Activated T-cell treated with anti-CD3 and anti-CD28 coated beads, Interleukin-2, amount 50 U/mL, for 1 hour (primary cell): ENCODE measurements at regions not wholly inside any gene's neighbourhood (a gene's known extent, or its start where the extent isn't known, plus 50 kb on each side); places are given as distances from the start of the nearest gene placed in this dataset.
"Not testable (repeated sequence)": the region's sequence is repeated elsewhere in the genome, so short reads cannot be mapped to it uniquely, and the experiment has no call there.

Experiments
- DNase-seq: peaks from one replicate; pipeline ENCODE4 v3.0.0-alpha.2; 2020

DNA sequence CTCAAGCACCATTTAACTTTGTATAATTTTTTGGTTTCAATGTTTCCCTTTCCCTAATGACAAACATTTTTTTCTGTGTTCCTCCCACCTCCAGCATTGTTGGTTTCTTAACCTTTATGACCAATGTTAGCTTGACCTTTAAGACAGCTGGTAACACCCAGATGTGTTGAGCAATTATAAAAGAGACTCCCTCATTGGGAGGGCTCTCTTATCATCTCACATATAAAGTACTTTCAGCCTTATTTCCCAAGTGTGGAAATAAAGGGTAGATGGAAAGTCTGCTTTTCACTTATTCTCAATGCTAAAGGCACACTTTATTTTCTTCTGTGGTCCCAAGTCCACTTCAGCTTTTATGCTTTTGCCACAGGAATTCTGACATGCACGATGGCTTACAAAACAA is 1420.4 kb downstream of the RAPGEF2 start:
- DNase-seq: no peak

DNA sequence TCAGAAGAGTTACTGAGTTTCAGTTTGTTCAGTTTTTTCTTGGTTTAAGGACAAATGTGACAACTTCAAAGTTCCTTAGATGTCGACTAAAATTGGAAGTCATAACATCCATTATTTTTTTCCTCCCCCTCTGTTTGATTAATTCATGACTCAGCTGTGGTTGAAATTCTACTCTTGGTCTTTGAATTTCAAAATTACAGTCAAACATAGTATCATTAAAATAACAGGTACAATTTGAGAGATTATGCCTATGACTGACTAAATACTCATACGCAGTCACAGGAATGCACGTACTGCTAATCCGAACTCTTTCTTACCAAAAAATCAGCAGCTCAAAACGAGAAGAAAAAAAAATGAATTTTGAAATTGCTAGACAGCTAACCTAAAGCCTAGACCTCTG is 1434.8 kb downstream of the RAPGEF2 start:
- no peak for DNase-seq

DNA sequence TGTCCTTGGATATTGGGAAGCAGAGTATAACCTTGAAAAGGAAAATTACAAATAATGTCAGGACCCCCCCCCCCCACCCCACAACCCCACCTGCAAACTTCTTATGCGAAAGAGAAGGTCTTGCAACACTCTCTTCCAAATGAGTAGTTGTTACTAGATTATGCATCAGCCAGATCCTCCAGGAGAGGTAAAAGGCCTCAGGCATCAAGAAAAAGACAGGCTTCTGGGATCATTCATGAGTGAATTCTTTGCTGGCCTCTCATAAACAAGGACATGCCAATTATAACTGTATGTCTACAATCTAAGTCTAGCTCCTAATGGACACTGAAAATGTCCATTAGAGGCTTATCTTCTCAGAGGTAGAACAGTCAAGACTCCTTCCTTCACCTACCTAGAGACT is 1443.3 kb downstream of the RAPGEF2 start:
- DNase-seq: no peak

GRCh38 chr4:160549951-160550519 is 1447.2 kb downstream of the RAPGEF2 start:
- DNase-seq: not testable (repeated sequence)

DNA sequence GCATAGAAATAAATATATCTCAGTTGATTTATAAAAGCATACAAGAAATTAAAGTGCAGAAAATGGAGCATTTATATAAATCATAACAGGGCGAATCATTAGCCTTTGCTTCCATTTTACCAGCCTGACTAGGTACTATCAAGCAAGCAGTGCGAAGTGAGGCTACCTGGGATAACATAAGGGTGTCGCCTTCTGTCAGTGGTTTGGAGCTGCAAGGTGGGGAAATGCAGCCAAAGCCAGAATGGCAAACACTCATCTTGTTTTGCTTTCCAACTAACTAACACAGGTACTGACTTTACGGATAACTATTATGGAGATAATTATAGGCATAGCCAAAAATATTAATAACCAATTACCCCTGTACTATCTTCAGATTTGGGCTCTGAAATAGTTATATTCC is 1459.8 kb downstream of the RAPGEF2 start:
- DNase-seq: no peak

DNA sequence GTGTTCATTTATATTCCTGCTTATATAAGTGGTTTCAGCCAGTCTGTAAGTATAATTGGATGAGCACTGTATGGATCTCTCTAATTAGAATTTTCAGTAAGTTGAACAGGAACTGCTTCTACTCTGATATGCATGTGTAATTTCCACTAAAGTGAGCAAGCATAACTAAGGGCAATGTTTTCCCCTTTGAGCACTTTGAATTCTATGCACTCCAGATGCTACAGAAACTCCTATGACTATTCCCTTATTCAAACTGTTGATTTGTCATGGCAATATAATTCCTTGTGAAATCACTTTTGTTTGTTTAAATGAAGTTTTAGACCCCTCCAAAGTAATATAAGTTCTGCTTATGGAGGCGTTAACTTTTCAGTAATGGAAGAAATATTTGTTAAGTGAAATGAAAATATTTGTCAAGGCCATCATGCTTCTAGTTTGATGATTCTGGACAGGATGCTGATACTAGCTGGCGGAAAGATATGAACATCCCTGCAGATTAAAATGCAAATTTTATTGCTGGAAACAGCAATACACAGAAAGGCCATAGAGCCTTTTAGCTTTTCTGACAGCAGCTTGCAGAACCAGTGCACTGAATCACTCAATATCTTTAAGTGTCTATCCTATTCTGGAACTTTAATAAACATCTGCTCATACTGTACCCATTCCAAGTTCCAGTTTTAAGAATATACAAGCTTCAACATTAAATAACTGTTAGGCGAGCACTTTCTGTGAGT is 1460.8 kb downstream of the RAPGEF2 start:
- no peak for DNase-seq

GRCh38 chr4:160567634-160568033 is 1464.8 kb downstream of the RAPGEF2 start:
- no peak for DNase-seq

- no peak for DNase-seq
Measured at GRCh38 chr4:160570271-160570670, 1467.4 kb downstream of the RAPGEF2 start.

- DNase-seq: not testable (repeated sequence)
Measured at GRCh38 chr4:160574272-160574671, 1471.4 kb downstream of the RAPGEF2 start.

DNA sequence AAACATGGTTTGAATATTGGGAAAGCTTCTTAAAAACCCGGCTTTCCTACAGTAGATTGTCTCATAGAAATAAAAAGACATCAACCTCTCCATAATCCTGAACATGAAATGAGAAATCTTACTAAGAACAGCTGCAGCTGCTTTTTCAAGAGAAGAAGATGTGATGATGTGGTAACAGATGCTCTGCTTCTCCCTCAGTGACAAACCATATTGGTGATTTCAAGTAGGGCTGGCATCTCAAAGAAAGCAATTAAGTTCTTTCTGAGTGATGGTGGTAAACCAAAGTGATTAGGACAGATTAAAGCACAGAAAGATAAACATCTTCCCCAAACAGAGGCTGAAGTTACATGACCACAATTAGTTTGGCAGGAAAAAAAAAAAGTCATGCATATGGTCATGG is 1477.7 kb downstream of the RAPGEF2 start:
- DNase-seq: no peak

- no peak for DNase-seq
Measured at GRCh38 chr4:160592258-160592657, 1489.4 kb downstream of the RAPGEF2 start.

GRCh38 chr4:160595646-160596045 is 1492.8 kb downstream of the RAPGEF2 start:
- DNase-seq: no peak

GRCh38 chr4:160604541-160604940 is 1501.7 kb downstream of the RAPGEF2 start:
- no peak for DNase-seq

DNA sequence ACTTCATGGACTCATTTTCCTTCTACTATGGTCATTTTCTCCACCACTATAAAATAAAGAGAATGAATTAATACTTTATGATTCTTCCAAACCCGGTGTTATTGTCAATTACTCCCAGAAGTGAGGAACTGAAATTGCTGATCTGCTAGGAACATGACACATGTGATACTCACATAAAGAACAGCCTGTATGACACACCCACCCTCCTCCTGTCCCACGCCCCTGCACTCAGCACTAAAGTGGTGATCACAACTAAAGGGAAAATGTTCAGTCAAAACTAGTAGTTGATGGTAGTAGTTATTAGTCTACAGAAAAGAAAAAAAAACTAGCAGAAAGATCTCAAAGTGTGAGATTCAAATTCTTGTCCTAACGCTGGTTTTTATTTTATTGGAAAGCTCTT is 1508.3 kb downstream of the RAPGEF2 start:
- no peak for DNase-seq

DNA sequence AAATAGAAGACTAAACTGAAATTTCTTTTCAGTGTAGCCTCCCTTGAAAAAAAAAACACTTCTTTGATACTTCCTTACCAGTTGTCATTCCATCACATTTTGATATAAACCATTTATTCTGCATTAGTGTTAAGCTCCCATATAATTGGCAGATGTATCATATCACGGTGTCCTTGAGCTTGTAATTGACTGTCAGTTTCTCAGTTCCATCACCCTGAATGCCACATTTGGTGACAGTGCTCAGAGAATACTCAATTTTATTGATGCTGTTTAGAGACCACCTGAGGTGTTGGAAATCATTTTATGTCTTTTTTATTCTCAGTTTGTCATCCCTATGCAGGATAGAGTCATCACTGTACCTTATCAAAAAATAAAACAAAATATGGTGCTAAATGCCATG is 1528.2 kb downstream of the RAPGEF2 start:
- no peak for DNase-seq

DNA sequence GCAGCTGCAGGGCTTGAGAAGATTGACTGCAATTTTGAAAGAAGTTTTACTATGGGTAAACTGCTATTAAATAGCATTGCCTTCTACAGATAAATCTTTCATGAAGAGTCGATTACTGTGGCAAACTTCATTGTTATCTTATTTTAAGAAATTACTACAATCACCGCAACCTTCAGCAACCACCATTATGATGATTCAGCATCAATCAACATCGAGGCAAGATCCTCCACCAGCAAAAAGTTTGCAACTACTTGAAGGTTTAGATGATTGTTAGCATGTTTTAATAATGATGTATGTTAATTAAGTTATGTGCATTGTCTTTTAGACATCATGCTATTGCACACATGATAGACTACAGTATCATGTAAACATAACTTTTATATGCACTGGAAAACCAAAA is 1511.0 kb downstream of the FSTL5 start:
- no peak for DNase-seq

- no peak for DNase-seq
Measured at GRCh38 chr4:160675550-160675949, 1488.2 kb downstream of the FSTL5 start.

DNA sequence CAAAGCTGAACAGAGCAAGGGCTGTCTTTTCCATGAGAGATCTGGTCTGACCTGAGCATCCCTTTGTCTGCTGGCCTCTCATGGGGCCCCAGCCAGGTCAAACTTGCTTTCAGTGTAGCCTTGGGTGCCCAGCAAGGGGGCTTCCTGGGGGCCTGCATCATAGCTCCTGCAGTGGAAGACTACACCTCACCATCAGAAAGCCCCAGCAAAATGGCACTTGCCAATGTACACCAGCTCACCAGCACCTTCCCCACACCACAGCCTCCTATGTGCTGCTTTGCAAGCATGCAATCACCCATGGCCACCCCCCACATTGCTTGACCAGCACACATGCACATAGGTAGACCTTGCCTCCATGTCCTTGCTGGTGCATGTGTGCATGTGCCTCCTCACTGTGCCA is 1478.1 kb downstream of the FSTL5 start:
- DNase-seq: no peak

- no peak for DNase-seq
Measured at GRCh38 chr4:160701671-160702070, 1462.1 kb downstream of the FSTL5 start.

GRCh38 chr4:160709026-160709425 is 1454.8 kb downstream of the FSTL5 start:
- no peak for DNase-seq

GRCh38 chr4:160709546-160709945 is 1454.3 kb downstream of the FSTL5 start:
- DNase-seq: no peak

- DNase-seq: no peak
Measured at GRCh38 chr4:160716551-160716950, 1447.2 kb downstream of the FSTL5 start.

GRCh38 chr4:160717848-160718247 is 1446.0 kb downstream of the FSTL5 start:
- no peak for DNase-seq

GRCh38 chr4:160724063-160724462 is 1439.7 kb downstream of the FSTL5 start:
- DNase-seq: no peak

DNA sequence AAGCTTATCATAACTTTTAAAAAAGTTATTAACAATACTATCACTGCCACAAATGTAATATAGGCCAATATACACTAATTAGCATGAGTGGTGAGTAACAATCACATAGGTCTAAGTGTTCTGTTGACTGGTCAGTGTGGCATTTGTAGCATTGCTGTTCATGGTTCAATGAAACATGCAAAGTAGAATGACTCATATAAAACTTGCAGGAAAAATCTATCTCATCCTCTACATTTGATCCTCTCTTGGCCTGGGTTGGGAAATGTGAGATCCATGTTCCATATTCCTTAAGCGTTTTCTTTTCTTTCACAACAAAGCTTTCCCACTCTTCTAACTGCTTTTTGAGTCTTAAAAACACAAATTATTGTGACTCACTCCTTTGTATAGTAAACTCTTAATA is 1418.7 kb downstream of the FSTL5 start:
- no peak for DNase-seq
